Lower leg skin (tissue), 4 donors: ENCODE measurements at regions not wholly inside any gene's neighbourhood (a gene's known extent, or its start where the extent isn't known, plus 50 kb on each side); places are given as distances from the start of the nearest gene placed in this dataset.
"Not testable (repeated sequence)": the region's sequence is repeated elsewhere in the genome, so short reads cannot be mapped to it uniquely, and the experiment has no call there.

Experiments used
- DNase-seq, 2 donors: peaks; one replicate each; pipeline ENCODE4 v3.0.0-alpha.2; 2019; ENCODE audit warnings: low spot score in 2 of 2
- H3K4me3 ChIP-seq: fragments of 200-600 bp; sonication (generic); 2 replicates; pipeline ENCODE4 v1.5.1; 2017; ENCODE audit warnings: mild to moderate bottlenecking, low read depth; ENCODE audit not compliant: poor library complexity, severe bottlenecking
- CTCF ChIP-seq, 3 donors: fragments of 450-650 bp; IDR thresholded peaks; one replicate each; pipeline ENCODE4 v1.5.1; 2016; ENCODE audit warnings: antibody characterized with exemption in 3 of 3, mild to moderate bottlenecking in 3 of 3, moderate library complexity in 2 of 3
- POLR2A ChIP-seq, 2 donors: fragments of 450-650 bp; IDR thresholded peaks; one replicate each; pipeline ENCODE4 v1.6.1; 2016 to 2017; ENCODE audit warnings: antibody characterized with exemption in 2 of 2, mild to moderate bottlenecking in 1 of 2, moderate library complexity in 1 of 2
- WGBS, 2 donors: methylation state at CpG; one replicate each; pipeline ENCODE4 v1.1.5; 2018; 5-methylcytosine and 5-hydroxymethylcytosine counted together
- intact Hi-C: fragments of 100-400 bp; cut with DNase I; formaldehyde crosslinking; loops from one replicate; pipeline ENCODE4 v1.15.0; 2023; ENCODE audit warnings: low total_unique reads

- no peak for DNase-seq
- no peak overlapping the region for H3K4me3 ChIP-seq
- WGBS, 2 donors: 86 to 95% methylated on average over 4 of the region's 4 CpGs
- TF ChIP-seq POLR2A (IDR thresholded peaks at IDR 0.05) (no peak), CTCF (IDR thresholded peaks at IDR 0.05) (no peak)
- intact Hi-C loops: no loop called here
Observed at GRCh38 chr12:17132336-17132735, 526.4 kb upstream of the LMO3 start.

- H3K4me3 ChIP-seq, intact Hi-C loops, DNase-seq: not testable (repeated sequence)
- WGBS, 2 donors: 85 to 93% methylated on average over 3 of the region's 3 CpGs
Observed at GRCh38 chr12:17116538-17116937, 510.6 kb upstream of the LMO3 start.

GRCh38 chr12:17110316-17110715 is 504.4 kb upstream of the LMO3 start:
- TF ChIP-seq CTCF (IDR thresholded peaks at IDR 0.05): no peak
- TF ChIP-seq POLR2A (IDR thresholded peaks at IDR 0.05): no peak
- intact Hi-C loops: no loop called here
- DNase-seq: no peak
- no peak overlapping the region for H3K4me3 ChIP-seq

- no peak for DNase-seq
- WGBS, 2 donors: 53 to 55% methylated on average over 3 of the region's 3 CpGs
- TF ChIP-seq CTCF (IDR thresholded peaks at IDR 0.05): no peak
- intact Hi-C loops: no loop called here
- no peak overlapping the region for H3K4me3 ChIP-seq
Observed at GRCh38 chr12:17108877-17109541, 503.0 kb upstream of the LMO3 start.

GRCh38 chr12:17104801-17105200 is 498.8 kb upstream of the LMO3 start:
- no peak for TF ChIP-seq CTCF (IDR thresholded peaks at IDR 0.05)
- TF ChIP-seq POLR2A (IDR thresholded peaks at IDR 0.05): no peak
- intact Hi-C loops: no loop called here

GRCh38 chr12:17097674-17098073 is 491.7 kb upstream of the LMO3 start:
- WGBS, 2 donors: 82 to 83% methylated on average over 11 of the region's 11 CpGs
- DNase-seq: no peak
- intact Hi-C loops: no loop called here

More at GRCh38 chr12:17104801-17105200, 498.8 kb upstream of the LMO3 start:
- no peak for DNase-seq
- WGBS, 2 donors: 72 to 79% methylated on average over 2 of the region's 2 CpGs
- no peak overlapping the region for H3K4me3 ChIP-seq

More at GRCh38 chr12:17097674-17098073, 491.7 kb upstream of the LMO3 start:
- TF ChIP-seq POLR2A (IDR thresholded peaks at IDR 0.05) (no peak), CTCF (IDR thresholded peaks at IDR 0.05) (no peak)
- H3K4me3 ChIP-seq: no peak overlapping the region
